Frontal cortex (tissue), 4 donors: ENCODE measurements at regions not wholly inside any gene's neighbourhood (a gene's known extent, or its start where the extent isn't known, plus 50 kb on each side); places are given as distances from the start of the nearest gene placed in this dataset. TPM values are rescaled to one million over a fixed set of nuclear protein-coding genes. Genes with fewer than 3 reads are reported as not detected.

Source experiments
- DNase-seq, 2 donors: peaks; one replicate each; pipeline ENCODE4 v3.0.0; 2012; ENCODE audit warnings: low spot score in 2 of 2
- FAIRE-seq: peaks from 2 replicates; lab custom pipeline; 2012; peaks lifted over from hg19 to GRCh38; lab: Jason Lieb, UNC
- small RNA-seq: library from RNA; depleted of rRNA; stranded (forward); fragments of <200 nt; gene quantifications from one replicate; pipeline ENCODE3, GENCODE V24; 2014
- donor health status: control.
- donor health status: control.
- donor health status: control.

GRCh38 chr11:30150425-30150824 is 80.4 kb upstream of the FSHB start:
- FAIRE-seq (no peak), DNase-seq (no peak)

GRCh38 chr11:30153008-30153407 is 77.8 kb upstream of the FSHB start:
- FAIRE-seq (no peak), DNase-seq (no peak)

- DNase-seq (no peak), FAIRE-seq (no peak)
Measured at GRCh38 chr11:30155428-30155827, 75.4 kb upstream of the FSHB start.

GRCh38 chr11:30159546-30159945 is 71.3 kb upstream of the FSHB start:
- no peak for FAIRE-seq
- DNase-seq = no peak

GRCh38 chr11:30165652-30166051 is 65.2 kb upstream of the FSHB start:
- DNase-seq = no peak
- FAIRE-seq = no peak

- no peak for DNase-seq
- no peak for FAIRE-seq
Measured at GRCh38 chr11:30171661-30172060, 59.2 kb upstream of the FSHB start.

- no peak for DNase-seq
- no peak for FAIRE-seq
Measured at GRCh38 chr11:30172158-30172557, 58.7 kb upstream of the FSHB start.

GRCh38 chr11:30172883-30173311 is 57.9 kb upstream of the FSHB start:
- no peak for DNase-seq
- FAIRE-seq = no peak

- DNase-seq (no peak), FAIRE-seq (no peak)
Measured at GRCh38 chr11:30174265-30175020, 56.4 kb upstream of the FSHB start.

Small RNAs in the stretch of these regions (small RNA-seq; reads per million reads assigned to genes)
- gene AL358944.1 = not detected
